Panc1 (cell line): ENCODE measurements at regions not wholly inside any gene's neighbourhood (a gene's known extent, or its start where the extent isn't known, plus 50 kb on each side); places are given as distances from the start of the nearest gene placed in this dataset.

ENCODE experiments used
- CTCF ChIP-seq: fragments of 450-650 bp; IDR thresholded peaks from 2 replicates; pipeline ENCODE4 v1.5.1; 2017; ENCODE audit warnings: mild to moderate bottlenecking
- POLR2AphosphoS5 ChIP-seq: IDR thresholded peaks from 2 replicates; pipeline ENCODE4 v1.6.1; 2012; ENCODE audit warnings: mild to moderate bottlenecking, low read depth, low read length, moderate library complexity
- SIN3A ChIP-seq: IDR thresholded peaks from 2 replicates; pipeline ENCODE4 v1.6.1; 2012; ENCODE audit warnings: low read depth, mild to moderate bottlenecking, low read length, moderate library complexity, borderline replicate concordance; ENCODE audit not compliant: insufficient read depth
- TCF7L2 ChIP-seq: IDR thresholded peaks from 2 replicates; pipeline ENCODE4 v1.6.1; 2011; ENCODE audit warnings: mild to moderate bottlenecking, low read depth, low read length, inconsistent platforms
- TF ChIP-seq, protein P1 (sequence below), 2 experiments: IDR thresholded peaks; 2 replicates each; pipeline ENCODE4 v1.6.1; 2011 to 2012; ENCODE audit warnings: low read depth in 2 of 2, control low read depth in 1 of 2, low read length in 1 of 2, mild to moderate bottlenecking in 1 of 2, moderate library complexity in 1 of 2; ENCODE audit not compliant: insufficient read depth in 1 of 2

DNA sequence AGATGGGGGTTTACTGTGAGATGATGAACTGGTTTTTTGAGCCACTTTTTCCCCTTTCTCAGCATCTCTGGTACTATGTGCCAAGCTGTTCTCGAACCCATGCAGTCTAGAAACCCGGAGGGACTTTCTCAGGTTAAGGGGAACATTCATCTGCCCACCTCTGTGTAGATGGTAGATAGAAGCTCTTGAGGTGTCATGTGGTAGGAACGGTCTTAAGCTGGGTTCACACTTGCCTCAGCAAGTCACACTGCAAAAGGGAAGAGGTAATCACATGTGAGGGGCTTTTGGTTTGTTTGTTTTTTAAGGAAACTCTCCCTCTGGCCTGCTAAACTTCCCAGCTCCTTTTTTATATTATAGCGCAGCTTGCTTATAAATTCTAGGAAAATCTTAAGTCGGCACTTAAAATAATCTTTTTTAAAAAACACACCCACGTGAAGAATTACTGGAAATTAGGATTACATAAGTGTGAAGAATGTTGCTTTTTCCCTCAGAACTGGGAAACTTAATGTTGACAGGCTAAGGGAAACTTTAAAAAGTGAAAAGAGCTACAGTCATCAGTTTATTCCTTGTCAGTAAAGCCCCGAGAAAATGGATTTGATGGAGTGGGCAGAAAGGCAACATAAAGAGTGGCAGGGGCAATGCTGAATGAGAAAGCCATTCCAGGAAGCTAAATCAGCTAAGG, 430.3 kb downstream of the ARHGEF28 start:
- TF ChIP-seq CTCF (no peak), SIN3A (no peak), POLR2AphosphoS5 (no peak), TCF7L2 (no peak)
- TF ChIP-seq, protein P1, sequence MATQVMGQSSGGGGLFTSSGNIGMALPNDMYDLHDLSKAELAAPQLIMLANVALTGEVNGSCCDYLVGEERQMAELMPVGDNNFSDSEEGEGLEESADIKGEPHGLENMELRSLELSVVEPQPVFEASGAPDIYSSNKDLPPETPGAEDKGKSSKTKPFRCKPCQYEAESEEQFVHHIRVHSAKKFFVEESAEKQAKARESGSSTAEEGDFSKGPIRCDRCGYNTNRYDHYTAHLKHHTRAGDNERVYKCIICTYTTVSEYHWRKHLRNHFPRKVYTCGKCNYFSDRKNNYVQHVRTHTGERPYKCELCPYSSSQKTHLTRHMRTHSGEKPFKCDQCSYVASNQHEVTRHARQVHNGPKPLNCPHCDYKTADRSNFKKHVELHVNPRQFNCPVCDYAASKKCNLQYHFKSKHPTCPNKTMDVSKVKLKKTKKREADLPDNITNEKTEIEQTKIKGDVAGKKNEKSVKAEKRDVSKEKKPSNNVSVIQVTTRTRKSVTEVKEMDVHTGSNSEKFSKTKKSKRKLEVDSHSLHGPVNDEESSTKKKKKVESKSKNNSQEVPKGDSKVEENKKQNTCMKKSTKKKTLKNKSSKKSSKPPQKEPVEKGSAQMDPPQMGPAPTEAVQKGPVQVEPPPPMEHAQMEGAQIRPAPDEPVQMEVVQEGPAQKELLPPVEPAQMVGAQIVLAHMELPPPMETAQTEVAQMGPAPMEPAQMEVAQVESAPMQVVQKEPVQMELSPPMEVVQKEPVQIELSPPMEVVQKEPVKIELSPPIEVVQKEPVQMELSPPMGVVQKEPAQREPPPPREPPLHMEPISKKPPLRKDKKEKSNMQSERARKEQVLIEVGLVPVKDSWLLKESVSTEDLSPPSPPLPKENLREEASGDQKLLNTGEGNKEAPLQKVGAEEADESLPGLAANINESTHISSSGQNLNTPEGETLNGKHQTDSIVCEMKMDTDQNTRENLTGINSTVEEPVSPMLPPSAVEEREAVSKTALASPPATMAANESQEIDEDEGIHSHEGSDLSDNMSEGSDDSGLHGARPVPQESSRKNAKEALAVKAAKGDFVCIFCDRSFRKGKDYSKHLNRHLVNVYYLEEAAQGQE (IDR thresholded peaks at IDR 0.05; ENCODE audit: insufficient read depth in 1 of 2, low read depth in 2 of 2, low read length in 1 of 2) = no peak
